NCI-H1417 (cell line): ENCODE measurements at regions not wholly inside any gene's neighbourhood (a gene's known extent, or its start where the extent isn't known, plus 50 kb on each side); places are given as distances from the start of the nearest gene placed in this dataset.
"Not testable (repeated sequence)": the region's sequence is repeated elsewhere in the genome, so short reads cannot be mapped to it uniquely, and the experiment has no call there.

Experiments used
- DNase-seq, 3 experiments: peaks; one replicate each; lab custom pipeline; 2025; lab: John Stamatoyannopoulos, UW

- DNase-seq, result no peak
These were observed 128.2 kb downstream of the SLC7A11 start for GRCh38 chr4:138113819-138114400.

DNA sequence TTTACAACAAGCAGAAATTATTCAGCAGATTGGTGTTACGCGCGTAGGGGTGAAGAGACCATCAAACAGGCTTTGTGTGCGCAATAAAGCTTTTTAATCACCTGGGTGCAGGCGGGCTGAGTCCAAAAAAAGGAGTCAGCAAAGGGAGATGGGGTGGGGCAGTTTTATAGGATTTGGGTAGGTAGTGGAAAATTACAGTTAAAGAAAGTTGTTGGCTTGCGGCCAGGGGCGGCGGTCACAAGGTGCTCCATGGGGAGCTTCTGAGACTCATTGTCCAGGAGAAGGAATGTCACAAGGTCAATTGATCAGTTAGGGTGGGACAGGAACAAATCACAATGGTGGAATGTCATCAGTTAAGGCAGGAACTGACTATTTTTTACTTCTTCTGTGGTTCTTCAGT is 129.3 kb downstream of the SLC7A11 start:
- DNase-seq, result not testable (repeated sequence)

- no peak for DNase-seq
These were observed 129.8 kb downstream of the SLC7A11 start for GRCh38 chr4:138112389-138112788.

- DNase-seq, result no peak
These were observed 130.6 kb downstream of the SLC7A11 start for GRCh38 chr4:138111462-138112000.

DNA sequence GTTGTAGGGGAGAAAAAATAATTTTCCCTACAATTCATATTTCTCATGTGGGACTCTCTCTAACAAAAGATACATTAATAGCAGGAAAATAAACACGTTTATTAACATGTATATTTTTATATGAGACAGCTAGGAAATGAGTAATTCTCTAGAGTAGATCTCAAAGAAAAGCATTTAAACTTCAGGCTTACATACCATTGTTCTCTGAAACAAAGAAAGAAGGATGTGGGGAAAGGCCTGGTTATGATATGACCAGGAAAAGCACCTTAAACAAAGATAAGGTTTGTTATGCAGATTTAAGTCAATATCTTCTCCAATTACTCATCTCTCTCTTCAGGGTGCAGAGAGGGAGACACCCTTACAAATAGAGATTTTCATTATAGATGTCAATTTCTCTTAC is 131.3 kb downstream of the SLC7A11 start:
- no peak for DNase-seq

GRCh38 chr4:138107023-138107422 is 135.1 kb downstream of the SLC7A11 start:
- no peak for DNase-seq

DNA sequence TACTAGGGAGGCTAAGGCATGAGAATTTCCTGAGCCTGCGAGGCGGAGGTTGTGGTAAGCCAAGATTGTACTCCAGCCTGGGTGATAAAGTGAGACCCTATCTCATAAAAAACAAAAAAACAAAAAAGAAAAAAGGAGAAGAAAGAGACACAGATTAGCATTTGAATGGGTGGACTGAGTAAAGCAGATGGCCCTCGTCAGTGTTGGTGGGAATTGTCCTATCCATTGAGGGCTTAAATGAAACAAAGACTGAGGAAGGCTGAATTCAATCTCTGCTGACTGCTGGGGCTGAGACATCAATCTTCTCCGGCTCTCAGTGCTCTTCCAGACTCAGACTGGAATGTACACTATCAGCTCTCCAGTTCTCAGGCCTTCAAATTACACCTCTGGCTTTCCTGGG is 136.8 kb downstream of the SLC7A11 start:
- DNase-seq, result no peak

GRCh38 chr4:138104284-138104680 is 137.9 kb downstream of the SLC7A11 start:
- no peak for DNase-seq

DNA sequence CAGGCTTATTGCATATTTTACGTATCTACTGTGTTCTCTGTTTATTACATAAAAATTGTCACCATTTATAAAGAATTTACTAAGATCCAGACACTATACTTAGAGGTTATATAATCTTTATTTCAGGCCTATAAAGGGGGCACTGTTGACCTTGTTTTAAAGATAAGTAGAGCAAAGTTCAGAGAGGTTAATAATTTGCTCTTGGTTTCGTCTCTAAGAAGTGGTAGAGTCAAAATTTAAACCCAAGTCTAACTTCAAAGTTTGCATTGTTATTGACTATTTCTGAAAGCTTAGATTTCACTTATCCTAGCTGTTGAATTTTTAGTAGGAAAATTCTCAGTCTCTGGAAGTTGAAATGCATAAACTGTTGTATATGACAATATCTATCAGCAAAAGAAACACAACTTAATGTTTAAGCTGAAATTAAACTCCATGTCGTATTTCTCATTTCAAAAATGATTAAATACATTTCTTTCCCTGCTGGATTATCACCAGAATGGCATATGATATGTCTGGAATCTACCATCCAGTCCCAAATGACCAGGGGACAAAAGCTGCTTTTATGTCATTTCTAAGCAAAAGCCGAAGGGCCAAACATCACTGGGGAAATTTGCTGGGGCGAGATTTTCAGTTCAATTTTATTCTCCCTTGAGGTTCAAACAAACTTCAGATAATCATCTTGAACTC is 138.4 kb downstream of the SLC7A11 start:
- no peak for DNase-seq

- no peak for DNase-seq
These were observed 142.8 kb downstream of the SLC7A11 start for GRCh38 chr4:138099385-138099784.

DNA sequence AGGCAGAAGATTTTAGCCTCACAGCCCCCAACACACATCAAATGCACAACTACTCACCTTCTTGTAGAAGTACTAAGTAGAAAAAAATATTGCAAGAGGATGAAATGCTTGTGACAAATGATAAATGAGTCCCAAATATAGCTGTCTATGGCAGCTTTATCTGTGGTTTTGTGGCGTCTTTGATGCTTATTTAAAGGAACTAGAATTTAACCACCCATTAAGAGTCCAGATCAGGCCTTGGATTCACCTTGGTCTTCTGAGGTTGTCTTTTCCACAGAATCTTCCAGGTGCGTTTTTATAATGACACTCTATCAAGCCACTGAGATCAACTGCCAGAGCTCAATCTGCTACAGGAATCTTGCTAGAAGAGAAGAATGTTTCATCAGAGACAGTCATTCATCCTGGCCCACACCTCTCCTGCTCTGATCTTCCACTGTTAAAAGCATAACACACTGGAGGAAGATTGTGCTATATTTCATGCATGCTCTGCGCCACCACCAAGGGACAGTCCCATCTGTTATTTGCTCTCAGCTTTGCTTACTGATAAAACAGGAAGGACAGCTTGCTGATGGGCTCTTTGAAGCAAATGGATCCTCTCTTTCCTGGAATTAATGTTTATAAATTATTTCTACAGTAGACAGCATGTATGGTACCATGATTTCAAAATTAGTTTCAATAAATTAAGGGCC is 144.1 kb downstream of the SLC7A11 start:
- peak in 1 of 3 experiments; percentile 31 for DNase-seq

DNA sequence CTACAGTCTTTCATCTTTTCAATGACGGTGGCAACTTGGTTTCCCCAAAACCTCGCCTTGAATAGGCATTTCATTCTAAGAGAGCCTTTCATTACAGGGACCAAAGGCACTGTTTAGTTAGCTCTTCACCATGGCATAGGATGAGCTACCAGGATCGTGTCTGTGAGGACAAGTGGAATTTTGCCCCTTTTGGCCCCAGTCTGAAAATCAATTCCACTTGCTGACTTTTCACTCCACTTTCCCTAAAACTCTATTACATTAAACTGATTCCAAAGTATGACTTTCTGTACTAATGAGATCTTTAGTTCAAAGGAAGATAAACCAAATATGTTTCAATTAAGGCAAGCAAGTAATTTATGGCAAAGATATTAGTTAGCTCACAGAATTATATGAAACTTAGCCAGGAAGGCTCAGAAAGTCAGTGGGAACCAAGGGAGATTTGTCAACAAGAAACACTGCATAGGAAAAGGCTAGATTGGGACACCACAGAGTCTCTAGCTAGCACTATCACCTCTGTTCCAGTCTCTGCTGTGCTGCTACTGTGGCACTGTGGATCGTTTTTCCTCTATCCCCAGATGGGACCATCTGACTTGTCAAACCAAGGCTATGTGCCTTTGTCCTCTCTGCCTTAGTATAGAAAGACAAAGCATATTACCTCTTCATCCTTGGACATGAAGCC is 145.6 kb downstream of the SLC7A11 start:
- no peak for DNase-seq

GRCh38 chr4:138095378-138095777 is 146.8 kb downstream of the SLC7A11 start:
- DNase-seq, result no peak

DNA sequence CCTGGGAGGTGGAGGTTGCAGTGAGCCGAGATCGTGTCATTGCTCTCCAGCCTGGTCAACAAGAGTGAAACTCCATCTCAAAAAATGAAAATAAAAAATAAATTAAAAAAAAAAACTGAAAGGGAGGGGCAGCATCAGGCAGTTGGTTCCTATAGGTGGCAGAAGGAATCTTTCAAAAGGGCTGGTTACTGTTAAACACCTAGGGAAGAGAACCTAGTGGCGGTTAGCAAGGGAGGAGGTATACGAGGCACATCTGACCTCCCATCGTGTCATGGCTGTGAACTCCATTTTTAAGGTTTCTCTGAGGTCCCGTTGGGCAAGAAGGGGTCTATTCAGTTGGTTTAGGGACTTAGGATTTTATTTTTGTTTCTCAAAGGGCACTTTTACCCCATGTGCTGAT is 150.1 kb downstream of the SLC7A11 start:
- DNase-seq, result no peak

- peak in 2 of 3 experiments; percentile 23 to 47 for DNase-seq
These were observed 151.1 kb downstream of the SLC7A11 start for GRCh38 chr4:138090918-138091676.

DNA sequence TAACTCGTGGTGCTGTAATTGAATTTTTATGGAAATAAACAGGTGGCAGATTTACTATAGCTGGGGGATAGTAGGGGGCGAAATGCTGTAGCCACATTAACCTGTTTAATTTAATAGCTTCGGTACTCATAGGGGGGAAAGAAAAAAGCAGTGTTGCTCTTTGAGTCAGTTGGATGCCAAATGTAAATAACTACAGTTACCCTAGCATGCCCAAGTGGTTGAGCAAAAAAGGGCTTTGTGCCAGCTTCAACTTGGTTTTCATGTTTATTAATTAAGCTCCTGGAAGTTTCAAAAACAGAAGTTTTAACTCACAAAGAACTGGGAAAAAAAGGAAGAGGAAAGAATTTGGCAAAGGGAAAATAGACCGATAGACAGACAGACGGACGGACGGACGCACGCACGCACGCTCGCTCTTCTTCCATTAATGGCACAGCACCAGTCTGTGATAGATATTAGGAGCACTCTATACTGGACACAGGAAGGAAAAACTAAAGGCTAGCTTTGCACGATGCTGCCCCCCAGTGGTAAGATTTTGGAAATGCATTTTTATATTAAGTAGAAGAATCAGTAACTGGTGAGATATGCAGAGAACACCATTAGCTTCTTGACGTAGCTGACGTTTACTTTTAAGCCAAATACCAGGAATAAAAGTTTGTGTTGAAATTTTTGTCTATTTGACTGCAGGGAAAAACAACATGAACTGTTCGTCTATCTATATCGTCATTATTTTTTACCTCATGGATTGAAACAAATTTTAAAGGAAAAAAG is 151.8 kb downstream of the SLC7A11 start:
- DNase-seq, result peak; percentile 61 to 89 (median 68)

GRCh38 chr4:138088449-138089208 is 153.5 kb downstream of the SLC7A11 start:
- DNase-seq, result no peak

DNA sequence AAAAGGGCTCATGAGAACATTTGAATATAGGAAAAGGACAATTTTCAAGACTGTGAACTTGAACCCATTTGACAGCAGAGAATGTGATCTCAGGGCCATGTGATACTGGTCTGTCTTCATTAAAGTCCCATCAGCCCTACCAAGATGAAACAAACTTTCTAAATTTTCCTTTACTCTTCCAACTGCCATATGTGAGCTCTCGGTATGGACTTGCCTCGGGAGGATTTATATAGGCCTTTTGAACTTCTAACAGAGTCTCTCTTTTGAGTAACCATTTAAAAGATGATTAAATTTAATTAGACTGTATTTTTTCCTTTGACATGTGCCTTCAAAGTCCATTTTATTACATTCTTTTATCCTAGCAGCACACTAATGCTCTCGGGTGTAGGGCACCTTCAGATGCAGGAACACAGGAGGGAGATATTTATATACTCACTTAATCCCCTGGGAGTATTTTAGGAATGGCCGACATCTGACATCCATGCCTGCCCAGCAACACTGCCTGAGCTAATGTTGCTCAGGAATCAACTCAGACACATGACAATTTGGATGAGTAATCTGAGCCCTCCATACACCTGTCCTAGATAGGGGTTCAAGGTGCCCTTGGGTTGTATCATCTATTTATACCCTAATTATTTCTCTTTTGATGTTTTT is 155.0 kb downstream of the SLC7A11 start:
- DNase-seq, result no peak

GRCh38 chr4:138086611-138087041 is 155.5 kb downstream of the SLC7A11 start:
- DNase-seq, result no peak
